ENCODE measurements at regions not wholly inside any gene's neighbourhood (a gene's known extent, or its start where the extent isn't known, plus 50 kb on each side); places are given as distances from the start of the nearest gene placed in this dataset.

- no peak for DNase-seq
These were observed 138.5 kb downstream of the WSCD1 start for GRCh38 chr17:6208608-6209180.

GRCh38 chr17:6205525-6205924, 135.3 kb downstream of the WSCD1 start:
- DNase-seq: no peak

- no peak for DNase-seq
These were observed 134.9 kb downstream of the WSCD1 start for GRCh38 chr17:6205033-6205432.

- DNase-seq: no peak
These were observed 134.1 kb downstream of the WSCD1 start for GRCh38 chr17:6204203-6204722.

GRCh38 chr17:6196355-6196754, 126.2 kb downstream of the WSCD1 start:
- no peak for DNase-seq

GRCh38 chr17:6195123-6195522, 124.9 kb downstream of the WSCD1 start:
- no peak for DNase-seq

- no peak for DNase-seq
These were observed 121.5 kb downstream of the WSCD1 start for GRCh38 chr17:6191405-6192324.

GRCh38 chr17:6187836-6188235, 117.7 kb downstream of the WSCD1 start:
- DNase-seq: no peak

- no peak for DNase-seq
These were observed 116.8 kb downstream of the WSCD1 start for GRCh38 chr17:6186998-6187397.

- no peak for DNase-seq
These were observed 114.3 kb downstream of the WSCD1 start for GRCh38 chr17:6184508-6184907.

- no peak for DNase-seq
These were observed 108.8 kb downstream of the WSCD1 start for GRCh38 chr17:6179017-6179416.

GRCh38 chr17:6177941-6178694, 107.9 kb downstream of the WSCD1 start:
- no peak for DNase-seq

Data from fibroblast of skin of right quadriceps (primary cell).